AG04449 (cell line): ENCODE measurements at regions not wholly inside any gene's neighbourhood (a gene's known extent, or its start where the extent isn't known, plus 50 kb on each side); places are given as distances from the start of the nearest gene placed in this dataset.

Experiments used
- CTCF ChIA-PET: fragments of 350-600 bp; formaldehyde crosslinking; extraction: SDS; loops from one replicate; lab custom pipeline; 2021; ENCODE audit warnings: antibody characterized with exemption; lab: Yijun Ruan, JAX
- POLR2A ChIA-PET: fragments of 400-600, 350-600 bp; formaldehyde crosslinking; extraction: SDS; loops from one replicate; lab custom pipeline; 2020; ENCODE audit warnings: antibody characterized with exemption, inconsistent platforms; lab: Yijun Ruan, JAX
- DNase-seq: peaks from one replicate; pipeline ENCODE4 v3.0.0-alpha.2; 2010; ENCODE audit warnings: low read depth, low spot score
- H3K4me3 ChIP-seq: 2 replicates; pipeline ENCODE4 v1.5.1; 2011; ENCODE audit warnings: low read depth, mild to moderate bottlenecking, control low read depth, low read length
- CTCF ChIP-seq: IDR thresholded peaks from one replicate; pipeline ENCODE4 v1.5.1; 2011; ENCODE audit warnings: mild to moderate bottlenecking, moderate library complexity, low read length, control low read depth, inconsistent platforms; ENCODE audit not compliant: insufficient read depth; ENCODE audit errors: missing control alignments

GRCh38 chr12:4069670-4070010, 196.4 kb upstream of the PARP11 start:
- no peak for DNase-seq
- CTCF ChIA-PET = no interaction called here
- no peak for TF ChIP-seq CTCF
- POLR2A ChIA-PET = no interaction called here
- H3K4me3 ChIP-seq = no peak overlapping the region

GRCh38 chr12:4068981-4069669, 195.9 kb upstream of the PARP11 start:
- ChIA-PET POLR2A (no interaction called here), CTCF (no interaction called here)
- no peak for DNase-seq
- TF ChIP-seq CTCF = no peak
- H3K4me3 ChIP-seq = no peak overlapping the region

GRCh38 chr12:4064008-4064407, 190.8 kb upstream of the PARP11 start:
- CTCF ChIA-PET = interaction anchor here (1.0 kb wide), 1 partner anchor 178 kb away, joined by 3 read pairs; no protein-coding TSS in a partner anchor
- no peak for TF ChIP-seq CTCF
- POLR2A ChIA-PET = no interaction called here
- no peak overlapping the region for H3K4me3 ChIP-seq
- DNase-seq = no peak

GRCh38 chr12:4059898-4060568, 186.8 kb upstream of the PARP11 start:
- H3K4me3 ChIP-seq = no peak overlapping the region
- no peak for TF ChIP-seq CTCF
- no peak for DNase-seq
- POLR2A ChIA-PET = no interaction called here
- CTCF ChIA-PET = interaction anchor here (1.7 kb wide), 1 partner anchor 217 kb away, joined by 5 read pairs; no protein-coding TSS in a partner anchor

GRCh38 chr12:4056910-4057845, 184.0 kb upstream of the PARP11 start:
- no peak overlapping the region for H3K4me3 ChIP-seq
- TF ChIP-seq CTCF = no peak
- ChIA-PET POLR2A (no interaction called here), CTCF (no interaction called here)
- DNase-seq = no peak
